ENCODE measurements at regions not wholly inside any gene's neighbourhood (a gene's known extent, or its start where the extent isn't known, plus 50 kb on each side); places are given as distances from the start of the nearest gene placed in this dataset.

DNA sequence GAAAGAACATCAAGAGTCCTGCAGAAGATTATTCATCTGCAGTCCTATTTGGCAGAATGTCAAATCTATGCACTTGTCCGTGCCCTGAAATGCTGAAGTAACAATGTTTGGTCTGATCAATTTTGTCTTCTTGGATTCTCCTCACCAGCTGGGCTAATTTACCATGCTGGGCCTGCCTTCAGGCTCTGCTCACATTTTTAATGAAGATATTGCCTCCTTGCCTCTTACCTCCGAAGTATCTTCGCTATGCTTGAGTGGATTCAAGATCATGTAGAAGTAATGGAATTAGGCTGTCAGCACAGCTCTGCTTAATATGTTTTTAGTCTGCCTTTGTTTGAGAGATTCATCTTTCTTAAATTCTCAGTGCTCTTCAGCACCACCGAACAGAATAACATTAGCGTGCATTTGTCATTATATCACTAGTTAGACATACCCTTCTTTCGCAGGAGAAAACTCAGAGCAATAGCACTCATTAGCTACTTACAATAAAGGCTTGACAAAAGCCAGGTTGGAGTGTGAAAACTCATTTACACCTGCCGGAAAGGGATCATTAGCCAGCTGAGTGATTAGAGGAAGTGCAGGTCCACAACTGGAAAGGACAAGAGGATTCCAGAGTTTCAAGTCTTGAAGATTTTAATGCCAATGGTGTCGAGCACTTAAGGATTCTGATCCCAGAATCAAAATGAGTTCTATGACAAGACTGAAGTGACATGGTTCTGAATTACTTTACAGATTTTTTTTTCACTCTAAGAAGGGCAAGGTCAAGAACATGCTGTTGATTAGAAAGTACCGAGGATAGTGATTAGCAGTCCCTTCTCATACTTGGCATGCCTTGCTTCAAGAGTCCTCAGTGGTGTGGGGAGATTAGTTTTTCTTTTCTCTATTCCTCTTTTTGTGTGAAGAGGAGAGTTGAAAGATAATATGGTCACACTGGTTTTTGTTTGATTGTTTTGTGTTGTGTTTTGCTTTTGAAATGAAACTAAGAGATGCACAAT lies 405.6 kb upstream of the TOM1L1 start:
- Histone ChIP-seq H3K4me1 (replicated peaks in 1 of 4; ENCODE audit: control insufficient read depth in 3 of 4, insufficient read depth in 4 of 4, low read length in 3 of 4) (no peaks in the 10 kb centered on the region; a peak in 1 of 7 replicates), H3K79me2 (ENCODE audit: control insufficient read depth in 1 of 2, insufficient read depth in 2 of 2, low read length in 2 of 2) (no peaks in the 10 kb centered on the region), H2BK5ac (ENCODE audit: low read depth, low read length) (no peak overlapping the region), H3K79me1 (ENCODE audit: low read depth, low read length) (no peaks in the 10 kb centered on the region), H2AK5ac (ENCODE audit: low read depth, low read length) (no peak overlapping the region), H3K9me3 (ENCODE audit: insufficient read depth in 2 of 2, low read depth in 1 of 2, low read length in 1 of 2) (no peaks in the 10 kb centered on the region), H2BK12ac (ENCODE audit: low read depth, low read length) (no peak overlapping the region), H3K23ac (ENCODE audit: insufficient read length) (no peak overlapping the region), H2BK15ac (ENCODE audit: low read length) (no peak overlapping the region), H4K91ac (replicated peaks; ENCODE audit: insufficient read length, low read length) (no peak overlapping the region), H3K4ac (replicated peaks; ENCODE audit: insufficient read length, low read depth, low read length) (no peak overlapping the region), H3K23me2 (ENCODE audit: low read depth, low read length) (no peaks in the 10 kb centered on the region), H3K27me3 (replicated peaks in 1 of 4; ENCODE audit: control insufficient read depth in 3 of 4, extremely low read depth in 1 of 4, insufficient read depth in 3 of 4, low read length in 3 of 4) (no peaks in the 10 kb centered on the region), H2BK120ac (replicated peaks; ENCODE audit: low read depth, low read length) (no peak overlapping the region), H4K20me1 (replicated peaks in 1 of 2; ENCODE audit: control insufficient read depth in 1 of 2, insufficient read depth in 2 of 2, low read length in 2 of 2) (no peaks in the 10 kb centered on the region), H3K14ac (ENCODE audit: insufficient read length) (no peak overlapping the region), H4K8ac (ENCODE audit: extremely low read depth, insufficient read depth, low read length) (no peak overlapping the region), H3K56ac (replicated peaks; ENCODE audit: insufficient read length, low read depth, low read length) (no peak overlapping the region), H2AFZ (ENCODE audit: low read length) (no peak overlapping the region), H3K27ac (ENCODE audit: low read depth, low read length) (no peak overlapping the region), H4K5ac (ENCODE audit: insufficient read length, low read depth, low read length) (no peak overlapping the region), H3K4me3 (ENCODE audit: extremely low read depth in 1 of 4, insufficient read depth in 2 of 4, low read depth in 3 of 4, low read length in 4 of 4) (no peak overlapping the region), H3K9ac (replicated peaks in 1 of 4; ENCODE audit: extremely low read depth in 1 of 4, low read depth in 3 of 4, low read length in 3 of 4) (no peak overlapping the region), H3K4me2 (ENCODE audit: insufficient read depth in 1 of 2, low read depth in 2 of 2, low read length in 2 of 2) (no peak overlapping the region), H3K18ac (ENCODE audit: extremely low read depth, low read length) (no peak overlapping the region), H3K36me3 (ENCODE audit: control insufficient read depth in 2 of 4, insufficient read depth in 4 of 4, low read length in 3 of 4) (no peaks in the 10 kb centered on the region), H2BK20ac (ENCODE audit: low read length) (no peak overlapping the region)
- no peak for DNase-seq (ENCODE audit: low read depth in 1 of 2, low spot score in 2 of 2)
- FAIRE-seq: no peak
- WGBS, 2 experiments (ENCODE audit: extremely low coverage in 1 of 2, insufficient coverage in 1 of 2, insufficient read length in 1 of 2, insufficient replicate concordance in 2 of 2, low coverage in 1 of 2, low lambda C conversion rate in 2 of 2, missing lambda C conversion rate in 1 of 2): 89% methylated on average over 9 of the region's 9 CpGs; no CpG with 5 or more reads in 1 of the 2 experiments
- CTCF ChIA-PET (ENCODE audit: partially characterized antibody): no interaction called here
- POLR2A ChIA-PET (ENCODE audit: partially characterized antibody): no interaction called here
- TF ChIP-seq POU5F1 (IDR thresholded peaks at IDR 0.05; ENCODE audit: low read depth, low read length): no peak
- TF ChIP-seq, protein P1, sequence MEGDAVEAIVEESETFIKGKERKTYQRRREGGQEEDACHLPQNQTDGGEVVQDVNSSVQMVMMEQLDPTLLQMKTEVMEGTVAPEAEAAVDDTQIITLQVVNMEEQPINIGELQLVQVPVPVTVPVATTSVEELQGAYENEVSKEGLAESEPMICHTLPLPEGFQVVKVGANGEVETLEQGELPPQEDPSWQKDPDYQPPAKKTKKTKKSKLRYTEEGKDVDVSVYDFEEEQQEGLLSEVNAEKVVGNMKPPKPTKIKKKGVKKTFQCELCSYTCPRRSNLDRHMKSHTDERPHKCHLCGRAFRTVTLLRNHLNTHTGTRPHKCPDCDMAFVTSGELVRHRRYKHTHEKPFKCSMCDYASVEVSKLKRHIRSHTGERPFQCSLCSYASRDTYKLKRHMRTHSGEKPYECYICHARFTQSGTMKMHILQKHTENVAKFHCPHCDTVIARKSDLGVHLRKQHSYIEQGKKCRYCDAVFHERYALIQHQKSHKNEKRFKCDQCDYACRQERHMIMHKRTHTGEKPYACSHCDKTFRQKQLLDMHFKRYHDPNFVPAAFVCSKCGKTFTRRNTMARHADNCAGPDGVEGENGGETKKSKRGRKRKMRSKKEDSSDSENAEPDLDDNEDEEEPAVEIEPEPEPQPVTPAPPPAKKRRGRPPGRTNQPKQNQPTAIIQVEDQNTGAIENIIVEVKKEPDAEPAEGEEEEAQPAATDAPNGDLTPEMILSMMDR (IDR thresholded peaks at IDR 0.05; ENCODE audit: control extremely low read depth in 1 of 3, insufficient read depth in 1 of 3, low read depth in 1 of 3, low read length in 3 of 3): no peak
- no peak for TF ChIP-seq KDM5A (IDR thresholded peaks at IDR 0.05; ENCODE audit: low read length)
- TF ChIP-seq POLR2AphosphoS5 (IDR thresholded peaks at IDR 0.05; ENCODE audit: low read depth, low read length): no peak
- TF ChIP-seq SIN3A (conservative IDR thresholded peaks at IDR 0.05 in 1 of 2, IDR thresholded peaks at IDR 0.05 in 1 of 2; ENCODE audit: low read depth in 1 of 2, low read length in 2 of 2): no peak
- TF ChIP-seq RNF2 (IDR thresholded peaks at IDR 0.05; ENCODE audit: borderline replicate concordance, low read depth, low read length, missing control alignments, poor library complexity, severe bottlenecking): no peak
- TF ChIP-seq CBX5 (IDR thresholded peaks at IDR 0.05; ENCODE audit: low read depth, low read length): no peak
- no peak for TF ChIP-seq HDAC2 (IDR thresholded peaks at IDR 0.05; ENCODE audit: borderline replicate concordance in 1 of 2, low read depth in 2 of 2, low read length in 2 of 2)
- no peak for TF ChIP-seq RFX5 (IDR thresholded peaks at IDR 0.05; ENCODE audit: borderline replicate concordance, low read depth, low read length)
